GM12873 (cell line): ENCODE measurements at regions not wholly inside any gene's neighbourhood (a gene's known extent, or its start where the extent isn't known, plus 50 kb on each side); places are given as distances from the start of the nearest gene placed in this dataset.

Source experiments
- CTCF ChIP-seq: IDR thresholded peaks from 2 replicates; pipeline ENCODE4 v1.5.1; 2012; ENCODE audit warnings: low read depth, mild to moderate bottlenecking, moderate library complexity, low read length, control low read depth; ENCODE audit not compliant: insufficient read depth; ENCODE audit errors: missing control alignments

- TF ChIP-seq CTCF: no peak
These were observed 282.6 kb downstream of the CPS1 start for GRCh38 chr2:210839034-210839433.

GRCh38 chr2:210839450-210839849, 283.1 kb downstream of the CPS1 start:
- TF ChIP-seq CTCF: no peak

GRCh38 chr2:210842896-210843295, 286.5 kb downstream of the CPS1 start:
- TF ChIP-seq CTCF: no peak

DNA sequence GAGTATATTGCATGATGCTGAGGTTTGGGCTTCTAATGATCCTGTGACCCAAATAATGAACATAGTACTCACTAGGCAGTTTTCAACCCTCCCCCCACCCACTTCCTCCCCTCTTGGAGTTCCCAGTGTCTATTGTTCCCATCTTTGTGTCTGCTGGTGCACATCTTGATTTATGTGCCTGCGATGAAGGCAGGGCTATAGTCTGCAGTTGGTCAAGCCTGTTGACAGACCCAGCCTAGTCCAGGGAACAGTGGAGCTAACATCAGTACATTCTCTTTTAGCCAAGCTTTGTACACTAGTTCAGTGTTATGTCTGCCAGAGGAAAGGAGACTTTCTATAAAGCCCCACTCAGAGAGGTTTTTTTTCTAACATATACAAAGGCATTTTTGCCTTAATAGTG, 287.6 kb downstream of the CPS1 start:
- no peak for TF ChIP-seq CTCF

- no peak for TF ChIP-seq CTCF
These were observed 302.9 kb downstream of the CPS1 start for GRCh38 chr2:210859314-210859713.

DNA sequence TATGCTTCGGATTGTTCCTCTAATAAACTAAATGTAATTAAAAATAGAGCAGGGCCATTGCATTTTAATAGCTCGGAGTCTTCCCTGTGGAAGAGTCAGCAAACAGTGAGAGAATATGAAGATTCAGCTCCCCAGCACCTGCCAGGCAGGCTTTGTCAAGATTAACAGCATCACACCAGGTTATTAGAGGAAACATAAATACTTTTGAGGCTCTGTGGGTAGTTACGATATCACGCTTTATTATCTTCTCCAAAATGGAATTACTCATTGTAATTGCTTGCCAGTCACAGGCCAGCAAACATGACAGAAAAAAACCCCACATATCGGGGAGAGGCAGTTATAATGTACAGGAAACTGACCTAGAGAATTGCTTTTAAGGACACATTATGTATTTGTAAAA, 303.9 kb downstream of the CPS1 start:
- TF ChIP-seq CTCF: no peak

DNA sequence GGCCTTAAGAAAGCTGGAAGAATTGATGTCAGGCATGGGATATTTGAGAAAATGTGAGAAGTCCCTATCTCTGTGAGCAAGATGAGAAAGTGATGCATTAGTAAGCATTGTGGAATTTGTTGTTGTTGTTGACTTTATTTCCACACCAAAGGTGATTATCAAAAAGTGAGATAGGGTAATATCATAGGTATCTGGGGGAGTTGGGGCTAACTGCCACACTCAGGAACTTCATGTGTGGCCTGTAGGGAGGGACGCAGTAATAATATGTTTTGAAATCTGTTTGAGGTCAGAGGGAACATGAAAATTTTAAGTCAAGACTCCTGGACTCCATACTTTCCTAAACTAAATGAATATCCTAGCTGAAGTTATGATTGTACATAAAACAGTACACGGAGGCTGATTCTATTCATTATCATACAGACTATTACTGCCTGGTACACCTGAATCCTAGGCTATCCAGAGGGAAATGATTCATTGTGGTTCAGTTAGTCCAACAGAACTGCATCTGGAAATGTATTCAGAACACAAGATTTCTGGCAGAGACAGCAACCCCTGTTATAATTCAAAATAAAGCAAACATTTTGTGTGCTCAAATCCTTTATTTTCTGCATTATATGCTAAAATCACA, 304.8 kb downstream of the CPS1 start:
- no peak for TF ChIP-seq CTCF
